ENCODE measurements at regions not wholly inside any gene's neighbourhood (a gene's known extent, or its start where the extent isn't known, plus 50 kb on each side); places are given as distances from the start of the nearest gene placed in this dataset.

DNA sequence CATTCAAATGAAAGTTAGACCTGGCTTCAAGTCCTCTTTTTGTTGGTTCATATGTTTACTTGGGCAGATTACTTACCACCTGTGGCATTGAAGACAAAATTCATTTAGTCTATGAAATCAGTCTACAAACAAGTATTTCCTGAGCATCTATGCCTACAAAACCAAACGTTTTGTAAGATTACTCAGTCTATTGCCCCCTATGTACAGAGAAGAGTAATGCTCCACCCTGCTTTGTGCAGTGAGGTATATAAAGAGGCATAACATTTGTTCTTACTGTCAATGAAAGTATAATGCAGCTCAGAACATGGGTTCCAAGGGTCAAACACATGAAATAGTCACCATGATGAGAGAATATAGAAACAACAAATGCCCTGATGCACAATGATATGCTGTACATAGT is 580.7 kb downstream of the KIF4B start:
- Mint-ChIP-seq H3K27ac (no peak overlapping the region), H3K4me3 (no peak overlapping the region), H3K4me1 (no peaks in the 10 kb centered on the region), H3K9me3 (ENCODE audit: low read depth) (no peaks in the 10 kb centered on the region), H3K36me3 (ENCODE audit: low read depth) (no peaks in the 10 kb centered on the region), H3K27me3 (peaks cover 4% of the 10 kb centered on the region)
- intact Hi-C loops (cut with DNase I, micrococcal nuclease), result no loop called here
- ATAC-seq (no peak), DNase-seq (no peak)
- CTCF ChIA-PET, result no interaction called here
- POLR2A ChIA-PET, result no interaction called here

DNA sequence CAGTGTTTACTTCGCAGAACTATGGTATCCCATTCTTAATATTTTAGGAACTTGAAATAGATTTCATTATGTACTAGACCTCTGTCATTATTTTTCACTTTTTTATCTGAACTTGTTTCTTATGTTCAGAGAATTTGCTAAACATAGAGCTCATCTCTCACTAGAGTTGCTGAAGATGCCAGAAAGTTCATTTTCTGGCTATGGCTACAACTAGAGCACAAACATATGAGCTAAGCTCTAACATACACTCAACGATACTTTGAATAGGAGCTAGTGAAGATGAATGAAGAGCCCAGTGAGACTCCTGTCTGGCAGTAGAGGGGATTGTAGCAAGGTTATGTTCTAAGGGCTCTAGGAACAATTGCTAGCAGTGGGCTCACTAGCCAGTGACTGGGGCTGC is 582.2 kb downstream of the KIF4B start:
- Mint-ChIP-seq H3K27me3 (peaks cover 4% of the 10 kb centered on the region), H3K27ac (no peak overlapping the region), H3K9me3 (ENCODE audit: low read depth) (no peaks in the 10 kb centered on the region), H3K36me3 (ENCODE audit: low read depth) (no peaks in the 10 kb centered on the region), H3K4me3 (no peak overlapping the region), H3K4me1 (no peaks in the 10 kb centered on the region)
- POLR2A ChIA-PET, result no interaction called here
- intact Hi-C loops (cut with DNase I, micrococcal nuclease), result no loop called here
- CTCF ChIA-PET, result no interaction called here
- no peak for ATAC-seq
- no peak for DNase-seq

DNA sequence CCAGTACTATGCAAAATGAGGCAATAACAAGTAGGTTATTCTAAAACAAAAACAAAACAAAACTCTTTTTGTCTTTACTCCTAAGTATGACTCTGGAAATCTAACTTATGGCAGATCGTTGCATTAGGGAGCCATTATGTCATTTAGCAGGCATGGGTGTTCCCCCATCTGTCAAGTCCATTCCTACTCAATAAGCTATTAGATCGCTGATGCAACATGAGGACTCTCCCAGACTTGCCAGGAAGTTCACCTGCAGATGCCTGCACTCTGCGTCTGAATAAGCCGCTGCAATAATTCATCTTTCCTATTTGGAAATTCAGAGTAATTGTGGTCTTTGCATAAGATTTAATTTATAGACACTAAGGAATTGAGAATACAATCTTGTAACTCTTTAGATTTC is 585.0 kb downstream of the KIF4B start:
- ChIA-PET CTCF (no interaction called here), POLR2A (no interaction called here)
- Mint-ChIP-seq H3K36me3 (ENCODE audit: low read depth) (no peaks in the 10 kb centered on the region), H3K27ac (no peak overlapping the region), H3K9me3 (ENCODE audit: low read depth) (no peaks in the 10 kb centered on the region), H3K4me3 (no peak overlapping the region), H3K4me1 (no peaks in the 10 kb centered on the region), H3K27me3 (no peaks in the 10 kb centered on the region)
- ATAC-seq (no peak), DNase-seq (no peak)
- intact Hi-C loops (cut with DNase I, micrococcal nuclease), result no loop called here

DNA sequence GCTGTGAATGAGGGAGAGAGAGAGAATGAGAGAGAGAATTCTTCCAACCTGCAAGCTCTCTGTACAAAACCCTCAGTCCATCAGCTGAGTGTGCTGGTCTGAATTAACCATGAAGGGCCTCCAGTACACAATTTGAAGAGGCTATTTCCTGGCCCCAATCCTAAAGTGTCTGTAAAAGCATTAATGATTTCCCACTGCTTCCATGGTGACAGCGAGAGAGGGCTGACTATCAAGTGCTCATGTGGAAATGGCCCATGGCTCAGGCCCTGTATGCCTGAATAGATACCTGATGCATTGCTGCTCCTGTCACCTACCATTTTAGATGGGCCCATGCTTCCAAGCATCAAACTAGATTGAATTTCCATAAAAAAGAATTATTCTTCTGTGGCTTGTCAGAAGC is 592.4 kb downstream of the KIF4B start:
- ATAC-seq, result no peak
- H3K9me3 Mint-ChIP-seq (ENCODE audit: low read depth), result no peaks in the 10 kb centered on the region
- no peak overlapping the region for H3K4me3 Mint-ChIP-seq
- intact Hi-C loops (cut with DNase I, micrococcal nuclease), result no loop called here
- H3K27ac Mint-ChIP-seq, result no peak overlapping the region
- POLR2A ChIA-PET, result no interaction called here
- CTCF ChIA-PET, result no interaction called here
- no peak for DNase-seq
- no peaks in the 10 kb centered on the region for H3K36me3 Mint-ChIP-seq (ENCODE audit: low read depth)
- peaks cover 4% of the 10 kb centered on the region for H3K27me3 Mint-ChIP-seq
- no peaks in the 10 kb centered on the region for H3K4me1 Mint-ChIP-seq

DNA sequence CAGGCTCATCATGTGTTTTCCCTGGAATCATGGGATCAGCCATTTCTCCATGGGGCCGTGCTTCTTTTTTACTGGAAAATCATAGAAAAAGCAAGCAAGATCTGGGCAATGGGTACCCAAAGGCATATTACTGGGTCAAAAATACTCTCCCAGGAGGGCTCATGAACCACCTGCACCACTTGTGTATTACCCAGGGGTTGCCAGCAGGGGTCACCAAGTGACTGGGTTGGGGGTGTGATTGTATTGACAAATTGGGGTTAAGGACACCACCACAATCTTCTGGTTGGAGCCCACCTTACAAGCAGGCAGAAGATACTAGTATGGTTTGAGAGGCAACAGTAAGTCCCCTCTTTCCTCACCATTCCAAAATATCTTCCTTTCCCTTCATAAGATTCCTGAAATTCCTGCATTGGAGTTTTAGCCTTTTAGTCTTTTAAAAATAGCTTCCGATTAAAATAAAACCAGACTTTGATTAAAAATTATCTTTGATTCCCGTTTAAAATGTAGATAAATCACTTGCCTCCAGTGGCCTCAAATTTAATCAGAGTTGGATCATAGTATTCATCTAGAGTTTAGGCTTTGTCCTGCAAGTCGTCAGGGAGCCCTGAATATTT is 603.3 kb downstream of the KIF4B start:
- Mint-ChIP-seq H3K27ac (no peak overlapping the region), H3K27me3 (peaks cover 16% of the 10 kb centered on the region), H3K4me3 (no peak overlapping the region), H3K9me3 (ENCODE audit: low read depth) (no peaks in the 10 kb centered on the region), H3K36me3 (ENCODE audit: low read depth) (no peaks in the 10 kb centered on the region), H3K4me1 (no peaks in the 10 kb centered on the region)
- ChIA-PET POLR2A (no interaction called here), CTCF (interaction anchor here (0.6 kb wide), 1 partner anchor 1515 kb away, joined by 3 read pairs; no protein-coding TSS in a partner anchor)
- ATAC-seq, result peak; percentile 39
- intact Hi-C loops (cut with DNase I, micrococcal nuclease), result loop anchor here (2.0 to 5.0 kb wide), 4 partner anchors 1200 to 1516 kb away; no protein-coding TSS in a partner anchor
- peak; percentile 72 for DNase-seq

DNA sequence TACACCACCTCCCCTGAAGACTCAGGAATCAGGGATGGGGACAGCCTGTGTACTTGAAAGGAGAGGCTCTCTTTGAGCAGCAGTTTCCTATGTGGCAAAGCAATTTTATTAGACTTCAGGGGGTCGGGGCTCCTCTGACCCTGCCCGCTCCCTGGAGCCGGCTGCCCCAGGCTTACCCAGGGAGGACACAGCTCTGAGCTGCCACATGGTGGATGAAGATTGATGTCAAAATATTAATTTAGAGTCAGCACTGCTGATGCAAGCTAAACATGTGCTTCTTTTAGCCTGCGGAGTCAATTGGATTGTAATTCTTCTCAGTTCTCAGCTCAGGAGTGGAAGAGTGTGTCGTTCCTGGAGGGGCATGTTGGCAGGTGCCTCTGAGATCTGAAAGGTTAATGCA is 606.1 kb downstream of the KIF4B start:
- ChIA-PET POLR2A (no interaction called here), CTCF (no interaction called here)
- intact Hi-C loops (cut with DNase I, micrococcal nuclease), result loop anchor here (5.0 kb wide), 3 partner anchors 1198 to 1513 kb away; no protein-coding TSS in a partner anchor
- ATAC-seq (no peak), DNase-seq (no peak)
- H3K9me3 Mint-ChIP-seq (ENCODE audit: low read depth), result no peaks in the 10 kb centered on the region
- H3K4me3 Mint-ChIP-seq, result no peak overlapping the region
- H3K4me1 Mint-ChIP-seq, result no peaks in the 10 kb centered on the region
- H3K27me3 Mint-ChIP-seq, result peaks cover 28% of the 10 kb centered on the region
- no peak overlapping the region for H3K27ac Mint-ChIP-seq
- H3K36me3 Mint-ChIP-seq (ENCODE audit: low read depth), result no peaks in the 10 kb centered on the region

DNA sequence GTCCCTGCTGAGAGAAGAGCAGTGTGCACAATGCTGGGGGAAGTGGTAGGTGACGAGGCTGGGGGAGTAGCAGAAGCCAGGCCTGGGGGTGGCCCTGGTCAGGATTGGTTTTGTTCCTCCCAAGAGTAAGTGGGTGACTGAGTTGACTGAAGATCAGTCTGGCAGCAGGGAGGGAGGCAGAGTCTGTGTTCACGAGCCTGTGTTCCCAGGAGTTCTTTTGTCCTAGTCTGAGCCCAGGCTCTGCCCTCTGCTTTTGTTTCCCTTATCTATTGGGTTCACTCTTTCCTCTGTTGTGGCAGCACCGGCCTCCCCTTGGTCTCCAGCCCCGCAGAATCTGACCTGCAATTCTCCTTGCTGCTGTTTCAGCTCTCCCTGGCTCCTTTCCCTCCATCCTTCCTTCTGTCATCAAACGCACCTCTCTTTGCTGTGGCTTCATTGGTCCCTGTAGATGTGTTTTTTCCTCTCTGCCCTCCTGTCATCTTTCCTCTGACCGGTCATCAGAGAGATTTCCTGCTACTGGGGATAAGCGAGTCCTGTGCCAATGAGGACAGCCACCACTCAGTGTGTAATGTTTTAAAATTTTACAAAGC is 607.4 kb downstream of the KIF4B start:
- Mint-ChIP-seq H3K4me3 (no peak overlapping the region), H3K9me3 (ENCODE audit: low read depth) (no peaks in the 10 kb centered on the region), H3K27me3 (peaks cover 30% of the 10 kb centered on the region), H3K27ac (no peak overlapping the region), H3K4me1 (no peaks in the 10 kb centered on the region), H3K36me3 (ENCODE audit: low read depth) (no peaks in the 10 kb centered on the region)
- DNase-seq (no peak), ATAC-seq (no peak)
- intact Hi-C loops (cut with DNase I, micrococcal nuclease), result no loop called here
- ChIA-PET POLR2A (no interaction called here), CTCF (interaction anchor here (0.6 kb wide), 1 partner anchor 342 kb away, joined by 3 read pairs; no protein-coding TSS in a partner anchor)

DNA sequence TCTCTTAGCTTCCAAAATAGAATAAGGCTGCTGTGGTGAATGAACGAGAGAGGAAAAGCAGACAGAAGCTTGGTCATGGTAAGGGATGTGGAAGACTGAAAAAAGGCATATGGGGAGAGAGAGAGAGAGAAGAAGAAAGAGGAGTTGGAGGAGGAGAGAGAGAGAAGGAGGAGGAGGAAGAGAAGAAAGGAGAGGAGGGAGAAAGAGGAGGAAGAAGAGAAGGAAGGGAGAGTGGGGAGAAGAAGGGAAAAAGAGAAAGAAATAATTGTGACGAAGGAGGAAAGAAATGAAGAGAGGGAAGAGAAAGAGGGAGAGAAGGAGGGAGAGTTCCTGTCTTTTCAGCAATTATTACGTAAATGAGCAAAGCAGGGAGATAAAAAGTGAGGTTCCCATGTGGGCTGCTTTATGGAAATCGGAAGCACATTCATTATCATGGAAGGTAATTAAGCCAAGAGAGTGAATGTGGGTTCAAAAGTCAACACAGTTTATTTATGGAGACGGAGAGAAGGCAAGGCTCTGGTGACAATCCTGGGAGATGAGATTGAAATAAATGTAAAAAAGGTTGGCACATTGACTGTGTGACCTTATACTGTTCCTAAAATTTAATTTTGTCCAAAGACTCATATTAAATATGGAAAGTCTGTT is 611.2 kb downstream of the KIF4B start:
- intact Hi-C loops (cut with DNase I, micrococcal nuclease), result no loop called here
- Mint-ChIP-seq H3K4me1 (no peaks in the 10 kb centered on the region), H3K4me3 (no peak overlapping the region), H3K27me3 (peaks cover 31% of the 10 kb centered on the region), H3K27ac (no peak overlapping the region), H3K36me3 (ENCODE audit: low read depth) (no peaks in the 10 kb centered on the region), H3K9me3 (ENCODE audit: low read depth) (no peaks in the 10 kb centered on the region)
- POLR2A ChIA-PET, result no interaction called here
- CTCF ChIA-PET, result no interaction called here
- ATAC-seq, result no peak
- no peak for DNase-seq

DNA sequence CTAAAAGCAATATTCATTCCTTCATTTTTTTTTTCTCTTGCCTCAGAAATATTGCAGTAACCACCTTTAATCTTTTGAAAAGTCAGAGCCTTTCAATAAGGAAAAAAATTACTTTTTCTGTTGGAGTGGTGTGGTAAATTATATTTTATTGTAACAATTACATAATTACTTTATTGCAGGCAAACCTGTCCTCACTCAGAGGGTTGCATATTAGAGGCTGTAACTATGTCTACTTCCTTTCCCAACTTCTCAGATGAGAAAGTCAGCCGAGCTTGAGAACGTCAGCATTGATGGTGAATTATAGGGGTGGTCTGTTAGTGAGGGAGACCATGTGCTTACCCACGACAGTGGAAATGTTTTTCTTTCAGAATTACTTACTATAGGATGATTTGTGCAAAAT is 611.8 kb downstream of the KIF4B start:
- Mint-ChIP-seq H3K4me1 (no peaks in the 10 kb centered on the region), H3K27ac (no peak overlapping the region), H3K27me3 (peaks cover 28% of the 10 kb centered on the region), H3K9me3 (ENCODE audit: low read depth) (no peaks in the 10 kb centered on the region), H3K36me3 (ENCODE audit: low read depth) (no peaks in the 10 kb centered on the region), H3K4me3 (no peak overlapping the region)
- DNase-seq (no peak), ATAC-seq (no peak)
- ChIA-PET POLR2A (no interaction called here), CTCF (no interaction called here)
- intact Hi-C loops (cut with DNase I, micrococcal nuclease), result no loop called here

DNA sequence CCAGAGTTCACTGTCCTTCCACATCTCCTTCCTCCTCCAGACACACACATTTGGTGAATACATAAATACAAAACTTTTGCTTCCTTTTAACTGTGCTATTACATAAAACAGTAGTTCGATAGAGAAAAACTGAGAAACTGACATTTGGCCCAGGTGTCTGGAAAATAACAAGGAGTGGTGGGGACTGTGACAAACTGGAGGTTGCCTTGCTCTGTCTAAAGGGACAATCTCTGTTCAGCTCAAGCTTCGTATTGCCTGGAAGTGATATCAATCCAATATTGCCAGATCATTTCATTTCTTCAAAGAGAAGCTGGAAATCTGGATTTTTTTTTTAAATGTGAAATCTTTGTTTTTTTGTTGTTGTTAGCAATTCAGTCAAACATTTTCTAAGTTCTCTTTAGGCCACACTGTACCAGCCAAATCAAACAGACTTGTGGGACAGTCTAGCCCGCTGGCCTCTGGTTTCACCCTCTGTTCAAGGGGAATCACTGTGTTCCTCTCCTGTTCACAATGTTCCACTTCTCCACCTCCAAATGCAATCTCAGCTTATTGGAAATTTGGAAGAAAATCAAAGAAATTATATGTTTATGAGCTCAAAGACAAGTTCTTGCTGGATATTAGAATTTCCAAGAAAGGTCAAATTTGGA is 612.5 kb downstream of the KIF4B start:
- H3K36me3 Mint-ChIP-seq (ENCODE audit: low read depth), result no peaks in the 10 kb centered on the region
- ATAC-seq (no peak), DNase-seq (no peak)
- POLR2A ChIA-PET, result no interaction called here
- H3K27me3 Mint-ChIP-seq, result peaks cover 22% of the 10 kb centered on the region
- no peak overlapping the region for H3K27ac Mint-ChIP-seq
- H3K4me1 Mint-ChIP-seq, result no peaks in the 10 kb centered on the region
- intact Hi-C loops (cut with DNase I, micrococcal nuclease), result no loop called here
- CTCF ChIA-PET, result no interaction called here
- H3K9me3 Mint-ChIP-seq (ENCODE audit: low read depth), result no peaks in the 10 kb centered on the region
- no peak overlapping the region for H3K4me3 Mint-ChIP-seq

DNA sequence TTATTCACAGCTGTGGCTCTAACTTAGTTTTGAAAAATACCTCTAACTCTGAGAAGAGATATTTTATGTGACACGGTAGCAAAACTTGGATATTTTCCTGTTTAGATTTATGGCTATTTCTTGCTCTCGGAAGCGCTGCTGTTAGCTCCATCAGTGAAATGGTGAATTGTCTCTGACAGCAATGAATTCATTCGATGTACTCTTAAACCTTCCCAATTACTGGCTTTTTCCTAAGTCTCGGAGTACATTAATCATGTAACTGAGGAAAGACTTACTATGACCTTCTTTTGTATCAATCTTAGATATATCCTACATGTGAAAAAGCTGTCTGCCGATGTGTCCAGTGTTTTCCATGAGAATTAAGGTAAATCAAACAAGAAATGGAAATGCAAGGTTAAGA is 613.0 kb downstream of the KIF4B start:
- ATAC-seq (no peak), DNase-seq (no peak)
- Mint-ChIP-seq H3K27me3 (peaks cover 21% of the 10 kb centered on the region), H3K36me3 (ENCODE audit: low read depth) (no peaks in the 10 kb centered on the region), H3K4me1 (no peaks in the 10 kb centered on the region), H3K9me3 (ENCODE audit: low read depth) (no peaks in the 10 kb centered on the region), H3K4me3 (no peak overlapping the region), H3K27ac (no peak overlapping the region)
- CTCF ChIA-PET, result no interaction called here
- POLR2A ChIA-PET, result no interaction called here
- intact Hi-C loops (cut with DNase I, micrococcal nuclease), result no loop called here

DNA sequence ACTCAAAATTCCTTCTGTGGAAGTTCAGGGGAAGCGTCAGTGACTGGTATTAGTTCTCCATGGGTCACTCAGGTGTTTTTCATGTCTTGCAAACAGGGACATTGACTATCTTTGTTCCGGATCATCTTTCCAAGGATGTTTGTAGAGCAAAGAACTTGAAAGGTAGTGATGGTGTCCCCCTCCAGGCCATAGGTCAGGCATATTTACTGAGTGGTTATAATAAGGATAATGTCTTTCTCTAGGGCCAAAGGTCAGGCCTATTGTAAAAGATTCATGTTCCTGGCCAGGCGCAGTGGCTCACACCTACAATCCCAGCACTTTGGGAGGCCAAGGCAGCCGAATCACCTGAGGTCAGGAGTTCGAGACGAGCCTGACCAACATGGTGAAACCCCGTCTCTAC is 614.8 kb downstream of the KIF4B start:
- POLR2A ChIA-PET, result no interaction called here
- Mint-ChIP-seq H3K4me3 (no peak overlapping the region), H3K27me3 (peaks cover 16% of the 10 kb centered on the region), H3K4me1 (no peaks in the 10 kb centered on the region), H3K36me3 (ENCODE audit: low read depth) (no peaks in the 10 kb centered on the region), H3K9me3 (ENCODE audit: low read depth) (no peaks in the 10 kb centered on the region), H3K27ac (no peak overlapping the region)
- intact Hi-C loops (cut with DNase I, micrococcal nuclease), result no loop called here
- CTCF ChIA-PET, result no interaction called here
- ATAC-seq (no peak), DNase-seq (no peak)

Data from activated CD4-positive, alpha-beta T cell treated with anti-CD3 and anti-CD28 coated beads for 36 hours (primary cell).